ENCODE measurements at regions not wholly inside any gene's neighbourhood (a gene's known extent, or its start where the extent isn't known, plus 50 kb on each side); places are given as distances from the start of the nearest gene placed in this dataset.
"Not testable (repeated sequence)": the region's sequence is repeated elsewhere in the genome, so short reads cannot be mapped to it uniquely, and the experiment has no call there.

DNA sequence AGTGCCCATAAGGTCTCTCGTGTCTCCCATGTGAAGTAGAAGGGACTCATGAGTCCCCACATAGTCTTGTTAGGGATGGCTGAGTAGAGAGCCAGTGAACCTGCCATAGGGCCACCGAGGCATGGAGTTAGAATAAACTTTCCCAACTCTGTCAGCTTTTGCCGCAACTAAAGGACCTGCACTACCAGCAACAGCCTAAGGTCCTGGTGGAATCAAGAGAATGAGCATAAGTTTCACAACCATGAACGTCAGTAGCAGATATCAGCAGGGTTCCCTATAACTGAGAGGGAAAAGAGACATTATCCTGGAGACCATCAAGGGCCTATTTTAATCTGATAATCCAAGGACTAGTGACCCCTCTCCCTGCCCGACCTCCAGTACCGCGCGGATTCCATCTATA is 60.3 kb upstream of the FNDC3B start:
- no peak for DNase-seq (ENCODE audit: low read depth)
- no peak overlapping the region for H3K4me3 ChIP-seq (ENCODE audit: low read depth, low read length)
- TF ChIP-seq, protein P1, sequence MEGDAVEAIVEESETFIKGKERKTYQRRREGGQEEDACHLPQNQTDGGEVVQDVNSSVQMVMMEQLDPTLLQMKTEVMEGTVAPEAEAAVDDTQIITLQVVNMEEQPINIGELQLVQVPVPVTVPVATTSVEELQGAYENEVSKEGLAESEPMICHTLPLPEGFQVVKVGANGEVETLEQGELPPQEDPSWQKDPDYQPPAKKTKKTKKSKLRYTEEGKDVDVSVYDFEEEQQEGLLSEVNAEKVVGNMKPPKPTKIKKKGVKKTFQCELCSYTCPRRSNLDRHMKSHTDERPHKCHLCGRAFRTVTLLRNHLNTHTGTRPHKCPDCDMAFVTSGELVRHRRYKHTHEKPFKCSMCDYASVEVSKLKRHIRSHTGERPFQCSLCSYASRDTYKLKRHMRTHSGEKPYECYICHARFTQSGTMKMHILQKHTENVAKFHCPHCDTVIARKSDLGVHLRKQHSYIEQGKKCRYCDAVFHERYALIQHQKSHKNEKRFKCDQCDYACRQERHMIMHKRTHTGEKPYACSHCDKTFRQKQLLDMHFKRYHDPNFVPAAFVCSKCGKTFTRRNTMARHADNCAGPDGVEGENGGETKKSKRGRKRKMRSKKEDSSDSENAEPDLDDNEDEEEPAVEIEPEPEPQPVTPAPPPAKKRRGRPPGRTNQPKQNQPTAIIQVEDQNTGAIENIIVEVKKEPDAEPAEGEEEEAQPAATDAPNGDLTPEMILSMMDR (IDR thresholded peaks at IDR 0.05; ENCODE audit: insufficient read depth, low read length), result no peak

DNA sequence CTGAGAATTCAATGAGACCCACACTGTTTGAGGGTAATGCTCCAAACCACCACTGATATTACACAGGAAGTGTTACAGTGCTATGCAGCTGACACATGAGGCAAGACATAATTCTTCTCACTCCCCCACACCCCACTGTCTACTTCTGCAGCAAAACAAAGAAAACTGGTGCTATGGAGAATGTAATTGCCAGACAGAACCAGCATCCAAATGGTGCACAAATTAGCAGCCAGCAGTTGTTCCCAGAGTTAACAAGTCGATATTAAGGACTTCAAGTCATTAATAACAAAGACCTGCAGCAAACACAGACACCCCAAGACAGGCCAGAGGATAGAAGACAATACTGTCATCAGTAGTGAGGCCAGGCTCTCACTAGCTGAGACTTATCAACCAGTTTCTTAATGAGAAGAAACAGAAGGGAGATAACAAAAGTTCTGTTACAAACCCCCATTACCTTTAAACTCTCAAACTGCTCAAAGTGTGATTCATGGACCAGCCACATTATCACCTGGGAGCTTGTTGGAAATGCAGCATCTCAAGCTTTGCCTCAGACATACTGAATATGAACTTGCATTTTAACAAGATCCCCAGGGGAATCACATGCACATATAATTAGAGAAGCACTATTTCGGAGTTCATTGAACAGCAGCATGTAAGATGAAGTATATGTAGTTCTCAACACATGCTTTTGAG is 58.7 kb upstream of the FNDC3B start:
- no peak overlapping the region for H3K4me3 ChIP-seq (ENCODE audit: low read depth, low read length)
- TF ChIP-seq, protein P1 (IDR thresholded peaks at IDR 0.05; ENCODE audit: insufficient read depth, low read length), result no peak
- peak; percentile 38 for DNase-seq (ENCODE audit: low read depth)

- H3K4me3 ChIP-seq (ENCODE audit: low read depth, low read length), result no peak overlapping the region
- TF ChIP-seq, protein P1 (IDR thresholded peaks at IDR 0.05; ENCODE audit: insufficient read depth, low read length), result no peak
- DNase-seq (ENCODE audit: low read depth), result no peak
Measured at GRCh38 chr3:171981271-171981605, 58.1 kb upstream of the FNDC3B start.

DNA sequence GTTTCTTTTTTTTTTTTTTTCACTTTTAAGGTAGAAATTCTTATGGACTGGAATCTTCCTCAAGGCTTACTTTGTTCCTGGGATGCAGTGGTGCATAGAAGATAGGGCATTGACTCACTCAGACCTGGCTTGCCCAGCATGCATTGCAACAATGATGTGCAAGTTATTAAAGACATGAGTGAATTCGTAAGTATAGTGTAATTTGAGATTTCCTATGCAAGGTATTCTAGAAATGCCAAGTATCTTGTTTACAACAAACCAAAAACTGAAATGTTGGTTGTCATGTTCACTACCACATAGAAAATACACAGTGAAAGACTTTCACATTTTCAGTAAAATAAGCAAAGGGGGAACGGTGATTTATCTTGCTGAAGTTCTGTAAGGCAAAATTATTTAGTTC is 56.5 kb upstream of the FNDC3B start:
- TF ChIP-seq, protein P1 (IDR thresholded peaks at IDR 0.05; ENCODE audit: insufficient read depth, low read length), result no peak
- H3K4me3 ChIP-seq (ENCODE audit: low read depth, low read length), result no peak overlapping the region
- DNase-seq (ENCODE audit: low read depth), result peak; percentile 41

DNA sequence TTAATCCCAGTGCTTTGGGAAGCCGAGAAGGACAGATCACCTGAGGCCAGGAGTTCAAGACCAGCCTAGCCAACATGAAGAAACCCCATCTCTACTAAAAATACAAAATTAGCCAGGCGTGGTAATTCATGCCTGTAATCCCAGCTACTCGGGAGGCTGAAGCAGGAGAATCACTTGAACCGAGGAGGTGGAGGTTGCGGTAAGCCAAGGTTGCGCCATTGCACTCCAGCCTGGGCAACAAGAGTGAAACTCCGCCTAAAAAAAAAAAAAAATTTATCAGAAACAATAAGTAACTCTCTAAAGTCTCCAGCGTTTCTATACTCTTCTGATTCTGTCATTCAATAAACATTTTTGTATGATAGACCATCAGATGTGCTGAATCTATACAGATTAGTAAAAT is 55.7 kb upstream of the FNDC3B start:
- H3K4me3 ChIP-seq (ENCODE audit: low read depth, low read length); DNase-seq (ENCODE audit: low read depth): not testable (repeated sequence)

DNA sequence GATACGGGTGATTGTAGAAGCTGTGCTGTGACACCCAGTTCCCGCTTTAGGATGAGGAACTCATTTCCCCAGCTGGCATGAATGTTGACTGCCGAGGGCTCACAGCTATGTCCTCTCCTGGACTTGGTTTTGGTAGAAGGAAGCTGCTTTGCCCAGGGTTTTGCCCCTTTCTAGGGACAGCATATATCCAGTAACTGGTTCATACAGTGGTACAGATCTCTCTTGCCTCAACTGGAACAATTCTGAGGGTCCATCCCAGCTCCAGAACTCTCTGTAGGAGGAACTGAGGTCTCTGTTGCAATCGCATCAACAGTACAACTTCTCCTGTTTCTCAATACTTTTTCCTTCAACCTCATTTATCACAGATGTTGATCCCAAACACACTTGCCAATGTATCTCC is 54.5 kb upstream of the FNDC3B start:
- TF ChIP-seq, protein P1 (IDR thresholded peaks at IDR 0.05; ENCODE audit: insufficient read depth, low read length), result no peak
- H3K4me3 ChIP-seq (ENCODE audit: low read depth, low read length), result no peak overlapping the region
- DNase-seq (ENCODE audit: low read depth), result no peak

- H3K4me3 ChIP-seq (ENCODE audit: low read depth, low read length), result no peak overlapping the region
- DNase-seq (ENCODE audit: low read depth), result no peak
- TF ChIP-seq, protein P1 (IDR thresholded peaks at IDR 0.05; ENCODE audit: insufficient read depth, low read length), result no peak
Measured at GRCh38 chr3:171986176-171986575, 53.2 kb upstream of the FNDC3B start.
